22Rv1 (cell line): ENCODE measurements at regions not wholly inside any gene's neighbourhood (a gene's known extent, or its start where the extent isn't known, plus 50 kb on each side); places are given as distances from the start of the nearest gene placed in this dataset.

Experiments used
- CTCF ChIP-seq: fragments of 450-650 bp; IDR thresholded peaks from 2 replicates; pipeline ENCODE4 v1.5.1; 2017; ENCODE audit warnings: mild to moderate bottlenecking
- ZFX ChIP-seq: fragments of 450-650 bp; IDR thresholded peaks from 2 replicates; pipeline ENCODE4 v1.6.1; 2017; ENCODE audit warnings: antibody characterized with exemption, borderline replicate concordance

GRCh38 chr4:94063084-94063483, 144.6 kb upstream of the SMARCAD1 start:
- TF ChIP-seq CTCF (no peak), ZFX (no peak)
